GM18861 (cell line): ENCODE measurements at regions not wholly inside any gene's neighbourhood (a gene's known extent, or its start where the extent isn't known, plus 50 kb on each side); places are given as distances from the start of the nearest gene placed in this dataset.
"Not testable (repeated sequence)": the region's sequence is repeated elsewhere in the genome, so short reads cannot be mapped to it uniquely, and the experiment has no call there.

ENCODE experiments used
- ATAC-seq: cut with Tn5 transposase; IDR thresholded peaks from one replicate; pipeline ENCODE4 v1.9.1; 2021; ENCODE audit not compliant: unreplicated experiment

DNA sequence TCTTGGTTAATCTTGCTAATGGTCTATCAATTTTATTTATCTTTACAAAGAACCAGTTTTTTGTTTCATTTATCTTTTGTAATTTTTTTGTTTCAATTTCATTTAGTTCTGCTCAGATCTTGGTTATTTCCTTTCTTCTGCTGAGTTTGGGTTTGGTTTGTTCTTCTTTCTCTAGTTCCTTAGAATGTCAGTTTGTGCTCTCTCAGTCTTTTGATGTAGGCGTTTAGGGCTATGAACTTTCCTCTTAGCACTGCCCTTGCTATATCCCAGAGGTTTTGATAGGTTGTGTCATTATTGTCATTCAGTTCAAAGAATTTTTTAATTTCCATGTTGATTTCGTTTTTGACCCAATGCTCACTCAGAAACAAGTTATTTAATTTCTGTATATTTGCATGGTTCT lies 97.1 kb upstream of the CHST15 start:
- ATAC-seq: not testable (repeated sequence)

DNA sequence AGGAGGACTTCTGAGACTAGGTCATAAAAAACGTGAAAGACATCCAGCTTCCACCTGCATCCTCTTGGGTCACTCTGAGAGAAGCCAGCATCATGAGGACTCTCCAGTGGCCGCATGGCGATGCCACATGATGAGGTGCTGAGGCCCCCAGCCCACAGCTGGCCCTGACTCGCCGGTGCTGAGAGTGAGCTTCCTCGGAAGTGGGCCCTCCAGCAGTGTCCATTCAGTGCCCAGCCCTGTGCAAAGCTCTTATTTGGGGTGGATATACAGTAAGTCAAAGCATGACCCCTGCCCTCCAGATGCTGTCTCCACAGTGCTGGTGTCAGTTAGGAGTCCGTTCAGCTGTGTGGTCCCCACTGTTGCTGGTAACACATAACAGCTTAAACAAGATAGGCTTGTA lies 93.6 kb upstream of the CHST15 start:
- ATAC-seq: no peak

DNA sequence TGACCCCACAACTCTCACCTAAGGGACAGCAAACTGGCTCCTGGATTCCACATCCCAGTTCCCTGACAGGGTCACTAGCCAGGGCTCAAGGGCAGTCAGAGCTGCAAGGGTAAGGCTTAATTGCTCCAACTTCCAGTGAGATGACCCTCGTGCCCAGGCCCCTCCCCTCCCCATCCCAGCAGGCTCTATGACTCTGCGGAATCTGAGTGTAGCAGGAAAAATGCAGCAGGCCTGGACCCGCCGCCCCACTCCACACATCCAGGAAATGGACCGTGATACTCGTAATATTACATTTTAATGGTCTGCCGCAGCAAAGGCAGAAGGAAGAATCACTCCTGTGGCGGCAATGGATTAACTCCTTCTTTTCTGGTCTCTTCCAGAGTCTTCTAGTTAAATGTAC lies 91.7 kb upstream of the CHST15 start:
- ATAC-seq: no peak

DNA sequence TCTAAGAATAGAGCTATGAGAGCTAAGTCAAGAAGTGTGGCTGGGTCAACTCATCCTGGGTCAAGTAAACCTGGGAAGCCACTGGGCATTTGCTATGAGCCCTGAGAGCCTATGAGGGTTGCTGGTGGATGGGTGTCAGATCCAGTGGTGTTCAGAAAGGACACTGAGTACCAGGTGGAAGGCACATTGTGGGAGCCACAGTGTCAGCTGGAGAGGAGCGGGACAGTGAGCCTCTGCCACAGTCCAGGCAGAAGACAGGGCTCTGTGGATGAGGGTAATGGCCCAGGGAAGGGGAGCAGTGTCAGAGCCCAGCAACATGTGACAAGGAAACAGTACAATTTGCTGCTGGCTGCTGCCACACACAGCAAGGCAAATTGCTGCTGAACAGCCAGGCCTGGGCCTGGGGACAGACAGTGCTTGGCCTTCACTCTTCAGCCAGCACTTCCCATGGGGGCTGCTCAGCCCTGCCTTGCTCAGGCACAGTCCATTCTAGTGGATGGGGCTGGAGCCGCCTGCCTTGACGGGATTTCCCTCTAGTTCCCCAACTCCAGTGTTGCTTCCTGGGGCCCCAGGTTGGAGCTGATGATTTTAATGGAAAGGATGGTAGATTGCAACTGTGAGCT lies 90.9 kb upstream of the CHST15 start:
- no peak for ATAC-seq

DNA sequence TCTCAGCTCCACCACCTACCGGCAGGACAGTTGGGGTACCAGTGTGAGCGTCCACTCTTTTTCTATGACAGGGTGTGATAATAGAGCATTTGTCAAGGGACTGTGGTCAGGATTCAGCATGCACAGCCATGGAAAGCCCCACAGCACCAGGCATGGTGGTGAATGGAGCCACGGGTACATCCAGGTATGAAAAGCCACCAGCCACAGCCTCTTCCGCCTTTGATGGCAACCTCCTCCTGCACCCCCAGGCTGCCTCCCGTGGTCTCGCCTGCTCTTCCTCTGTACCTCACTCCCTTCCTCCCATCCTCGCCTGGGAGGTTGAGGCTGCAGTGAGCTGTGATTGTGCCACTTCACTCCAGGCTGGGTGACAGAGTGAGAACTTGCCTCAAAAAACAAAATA lies 90.2 kb upstream of the CHST15 start:
- no peak for ATAC-seq

DNA sequence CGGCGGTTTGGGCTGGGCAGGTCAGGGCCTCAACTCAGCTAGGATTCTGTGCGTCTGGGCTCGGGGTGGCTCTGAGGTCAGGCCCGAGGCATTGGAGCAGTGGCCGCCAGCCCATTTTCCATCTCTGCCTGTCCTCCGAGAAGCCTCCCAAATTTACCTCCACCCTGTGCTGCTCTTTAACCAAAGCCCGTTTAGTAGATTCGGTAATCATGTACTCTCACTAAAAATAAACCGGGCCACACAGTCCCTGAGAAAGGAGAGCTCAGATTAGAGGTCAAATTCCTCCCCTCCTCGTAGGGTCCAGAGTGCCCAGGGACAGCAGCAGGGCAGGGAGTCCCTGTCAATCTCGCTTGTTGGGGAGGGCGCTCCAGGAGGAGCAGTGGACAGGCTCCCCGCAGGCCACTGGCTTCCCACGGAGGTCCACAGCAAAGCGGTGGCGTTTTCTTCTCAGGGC lies 88.7 kb upstream of the CHST15 start:
- no peak for ATAC-seq

GRCh38 chr10:124181656-124182055 lies 88.3 kb upstream of the CHST15 start:
- no peak for ATAC-seq

GRCh38 chr10:124180947-124181549 lies 87.7 kb upstream of the CHST15 start:
- no peak for ATAC-seq

DNA sequence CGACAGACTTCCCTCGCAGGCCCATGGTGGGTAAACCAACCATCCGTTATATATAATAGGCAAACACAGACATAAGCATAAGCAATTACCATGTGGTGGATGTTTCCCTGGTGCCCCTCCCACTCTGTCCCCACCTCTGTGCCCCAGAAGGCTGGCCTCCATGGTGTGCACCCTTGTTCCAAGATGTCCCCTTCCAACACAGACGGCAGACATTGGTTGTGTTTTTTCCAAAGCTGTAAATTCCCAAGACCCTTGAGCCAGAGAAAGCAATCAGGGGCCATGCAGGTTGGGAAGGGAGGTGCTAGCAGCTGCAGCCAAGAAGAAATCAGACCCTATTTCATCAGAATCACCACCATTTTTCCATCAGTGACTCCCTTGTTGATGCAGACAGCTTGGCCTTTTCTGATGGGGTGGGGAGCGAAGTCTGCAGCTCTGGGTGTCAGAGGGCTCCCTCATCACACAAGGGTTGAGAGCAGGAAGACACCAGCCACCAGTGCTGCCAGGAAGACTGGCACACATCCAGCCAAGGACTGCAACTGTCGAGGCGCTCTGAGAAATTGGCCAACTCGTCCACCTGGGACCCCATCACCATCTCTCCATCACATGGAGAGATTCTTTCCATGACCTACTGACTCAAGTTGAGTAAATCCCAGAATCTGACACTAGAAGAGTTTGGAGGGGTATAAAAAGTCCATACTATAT lies 86.8 kb upstream of the CHST15 start:
- ATAC-seq: no peak

DNA sequence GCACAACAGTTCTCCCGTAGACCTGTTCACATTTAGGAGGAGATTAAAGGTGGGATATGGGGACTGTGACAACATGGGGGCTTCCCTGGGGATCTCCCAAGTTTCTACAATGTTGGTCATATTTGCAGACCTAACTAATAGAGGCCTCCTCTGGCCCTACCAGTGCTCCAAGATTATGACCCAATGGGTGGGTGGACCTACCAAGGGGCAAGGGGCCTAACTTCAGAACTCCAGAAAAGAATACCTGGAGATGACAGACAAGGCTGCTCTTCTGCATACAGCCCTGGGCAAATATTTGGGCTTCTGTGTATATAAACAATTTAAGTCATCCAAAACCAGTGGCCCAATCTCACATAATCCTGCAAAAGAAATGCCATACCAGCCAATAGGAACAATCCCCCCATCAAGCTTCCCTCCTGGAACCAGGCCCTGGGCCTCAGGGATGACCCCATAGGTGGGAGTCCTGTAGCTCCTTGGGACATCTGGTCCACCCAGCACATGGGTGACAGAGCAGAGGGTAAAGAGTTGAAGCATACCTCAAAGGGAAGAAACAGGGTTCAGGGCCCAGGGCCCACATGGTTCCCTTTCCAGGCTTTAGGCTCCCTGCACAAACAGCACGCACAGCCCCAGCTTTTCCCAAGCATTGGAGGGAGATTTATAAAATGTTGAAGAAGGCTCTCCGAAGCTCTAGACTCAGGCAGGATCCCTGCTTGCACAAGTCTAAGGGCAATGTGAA lies 86.1 kb upstream of the CHST15 start:
- ATAC-seq: no peak

- ATAC-seq: no peak
These were observed 83.8 kb upstream of the CHST15 start for GRCh38 chr10:124177180-124177518.

DNA sequence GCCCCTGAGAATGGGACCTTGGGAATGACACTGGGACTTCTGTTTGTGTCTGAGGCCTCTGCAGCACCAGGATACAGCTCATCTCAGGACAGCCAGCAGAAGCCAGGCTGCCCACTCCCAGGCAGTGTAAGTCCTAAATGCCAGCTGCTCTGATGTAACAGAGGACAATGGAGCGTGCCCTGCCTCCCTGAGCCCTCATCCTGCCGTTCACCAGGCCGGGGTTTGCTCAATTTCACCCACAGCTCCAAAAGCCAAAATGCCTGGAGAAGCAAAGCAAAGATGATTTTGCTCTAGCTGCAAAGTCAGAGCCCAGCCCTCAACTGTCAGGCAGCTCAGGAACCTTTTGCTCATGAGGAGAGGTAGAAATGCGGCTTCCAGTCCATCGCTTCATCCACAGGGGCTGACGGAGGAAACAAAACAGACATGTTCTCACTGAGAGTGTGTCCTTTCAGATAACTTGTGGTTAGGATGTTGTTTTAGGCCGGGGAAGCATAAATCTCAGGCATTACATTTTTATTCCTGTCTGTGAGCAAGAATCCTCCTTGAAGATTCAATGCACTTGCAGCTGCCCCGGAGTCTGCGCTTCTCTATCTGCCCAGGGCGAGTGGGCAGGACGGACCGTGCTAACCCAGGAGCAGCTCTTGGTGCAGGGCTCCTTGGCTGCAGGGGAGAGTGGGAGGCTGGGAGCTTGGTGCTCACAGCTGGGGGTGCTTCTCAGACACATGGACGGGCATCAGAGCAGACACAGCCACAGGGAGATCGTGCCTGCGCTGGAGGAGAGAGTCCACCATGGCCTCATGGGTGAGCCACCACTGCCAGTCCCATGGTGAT lies 83.2 kb upstream of the CHST15 start:
- no peak for ATAC-seq

DNA sequence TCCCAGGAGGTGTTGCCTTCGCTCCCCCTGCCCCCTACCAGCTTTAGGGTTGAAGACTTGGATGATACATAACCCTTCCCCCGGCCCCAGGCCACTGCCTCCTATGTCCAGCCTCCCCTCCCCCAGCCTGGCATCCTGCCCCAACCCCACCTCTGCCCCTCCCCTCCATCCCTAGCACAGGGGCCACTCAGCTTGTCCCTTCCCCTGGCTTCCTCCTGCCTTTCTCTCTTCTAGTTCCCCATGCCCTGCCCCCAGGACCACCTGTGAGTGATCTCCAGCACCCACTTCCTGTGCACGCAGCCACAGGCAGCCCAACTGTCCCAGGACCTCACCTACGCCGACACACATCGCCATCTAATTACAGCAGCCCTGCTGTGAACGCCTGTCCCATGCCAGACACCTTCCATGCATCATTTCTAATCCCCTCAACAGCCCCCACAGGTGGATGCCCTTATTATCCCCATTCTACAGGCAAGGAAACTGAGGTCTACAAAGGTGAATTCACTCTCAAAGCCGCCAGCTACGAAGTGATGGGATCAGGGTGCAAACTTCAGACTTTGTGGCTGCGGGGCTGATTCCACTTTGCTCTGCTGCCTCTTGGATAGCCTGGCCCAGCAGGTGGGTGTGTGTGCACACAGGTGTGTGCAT lies 82.4 kb upstream of the CHST15 start:
- no peak for ATAC-seq

- no peak for ATAC-seq
These were observed 81.6 kb upstream of the CHST15 start for GRCh38 chr10:124174673-124175645.

DNA sequence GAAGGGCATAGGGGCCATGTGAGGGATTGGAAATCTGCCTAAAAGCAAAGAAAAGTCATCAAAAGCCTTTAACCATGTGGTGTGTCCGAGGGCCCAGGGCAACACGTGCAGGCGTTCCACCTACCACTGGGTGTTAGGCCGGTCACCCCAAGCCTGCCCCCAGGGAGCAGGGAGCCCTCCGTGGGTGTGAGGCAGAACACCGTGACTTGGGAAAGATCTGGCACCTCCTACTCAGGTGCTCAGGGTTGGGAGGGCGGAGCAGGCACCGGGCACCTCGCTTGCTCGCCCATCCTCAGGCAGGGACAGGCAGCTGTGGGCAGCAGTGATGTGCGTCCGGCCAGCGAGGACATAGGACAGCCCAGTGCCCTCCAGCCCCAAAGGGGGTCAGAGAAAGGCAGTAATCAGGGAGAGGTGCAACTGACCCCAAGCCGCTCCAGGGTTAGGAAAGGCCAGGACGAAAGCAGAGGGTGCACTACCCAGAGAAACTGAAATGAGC lies 80.7 kb upstream of the CHST15 start:
- ATAC-seq: no peak

DNA sequence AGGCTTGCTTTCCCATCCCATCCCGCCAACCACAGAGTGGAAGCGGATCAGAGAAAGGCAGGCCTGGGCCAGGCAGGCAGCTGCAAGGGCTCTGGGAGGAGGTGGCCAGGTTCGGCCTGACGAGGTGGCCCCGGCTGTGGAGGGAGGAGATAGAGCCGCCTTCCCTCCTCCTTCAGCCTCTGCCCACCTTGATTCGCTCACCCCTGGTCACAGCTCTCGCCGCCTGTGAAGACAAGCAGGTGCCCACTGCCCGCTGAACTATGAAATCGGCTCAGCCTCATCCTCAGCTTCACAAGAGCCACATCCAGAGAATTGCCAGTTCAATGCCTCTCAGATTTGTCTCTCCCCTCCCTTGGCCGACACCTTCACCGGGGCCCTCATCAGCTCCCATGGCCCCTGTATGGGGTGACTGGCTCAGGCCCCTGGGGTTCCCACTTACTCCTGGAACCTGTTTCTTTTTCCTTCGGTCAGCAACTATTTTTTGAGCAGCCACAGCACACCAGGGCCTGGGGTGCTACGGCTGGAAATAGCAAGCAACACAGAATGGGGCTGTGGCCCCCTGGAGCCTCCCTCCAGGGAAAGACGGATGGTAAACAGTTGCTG lies 80.0 kb upstream of the CHST15 start:
- no peak for ATAC-seq

DNA sequence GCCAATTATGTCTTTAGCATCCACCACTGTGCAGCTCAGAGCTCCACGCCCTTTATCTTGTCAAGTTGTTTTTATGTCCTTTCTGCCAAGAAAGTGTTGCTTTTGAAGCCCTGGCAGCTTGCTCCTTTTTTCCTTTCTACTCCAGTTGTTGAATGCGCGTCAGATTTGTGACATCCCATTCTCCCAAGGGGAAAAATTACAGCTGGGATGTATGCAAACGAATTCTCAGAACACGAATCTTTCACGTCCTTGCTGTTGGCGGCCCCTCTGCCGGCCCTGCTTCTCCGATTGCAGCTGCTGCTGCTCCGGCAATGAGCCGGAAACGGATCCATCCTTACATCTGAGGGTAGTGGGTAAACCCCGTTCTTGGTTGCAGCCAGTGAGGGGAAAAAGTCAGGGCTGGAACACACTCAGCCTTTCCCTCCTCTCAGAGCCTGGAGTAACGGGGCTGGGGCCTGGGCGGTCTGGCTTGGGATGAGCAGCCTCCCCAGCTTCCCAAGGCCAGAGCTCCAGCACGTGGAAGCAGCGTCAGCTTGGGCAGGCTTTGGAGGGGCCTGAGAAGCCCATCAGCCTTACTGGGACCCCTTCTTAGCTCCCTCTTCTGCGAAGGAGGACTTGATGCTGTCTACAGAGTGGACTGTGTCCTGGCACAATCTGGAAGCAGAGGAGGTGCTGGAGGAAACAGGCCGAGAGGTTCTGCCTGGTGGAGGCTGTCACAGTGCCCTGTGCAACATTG lies 79.0 kb upstream of the CHST15 start:
- no peak for ATAC-seq

DNA sequence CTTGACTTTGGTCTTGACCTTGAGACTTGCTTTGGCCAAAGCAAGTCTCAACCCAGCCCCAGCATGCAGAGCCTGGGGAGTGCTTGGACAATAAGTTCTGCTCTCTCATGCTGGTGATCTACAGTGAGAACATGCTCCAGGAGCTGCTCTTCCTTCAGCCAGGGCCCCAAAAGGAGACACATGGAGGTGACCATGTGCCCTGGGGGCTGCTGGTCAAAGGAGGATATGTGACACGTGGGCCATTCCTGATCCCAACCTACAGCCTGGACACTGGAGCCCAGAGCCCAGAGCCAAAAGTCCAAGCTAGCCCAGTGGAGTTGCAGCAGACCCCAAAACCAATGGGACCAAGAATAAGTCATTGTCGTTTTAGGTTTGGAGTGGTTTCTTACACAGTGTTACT lies 78.2 kb upstream of the CHST15 start:
- no peak for ATAC-seq
